ENCODE measurements at regions not wholly inside any gene's neighbourhood (a gene's known extent, or its start where the extent isn't known, plus 50 kb on each side); places are given as distances from the start of the nearest gene placed in this dataset.

DNA sequence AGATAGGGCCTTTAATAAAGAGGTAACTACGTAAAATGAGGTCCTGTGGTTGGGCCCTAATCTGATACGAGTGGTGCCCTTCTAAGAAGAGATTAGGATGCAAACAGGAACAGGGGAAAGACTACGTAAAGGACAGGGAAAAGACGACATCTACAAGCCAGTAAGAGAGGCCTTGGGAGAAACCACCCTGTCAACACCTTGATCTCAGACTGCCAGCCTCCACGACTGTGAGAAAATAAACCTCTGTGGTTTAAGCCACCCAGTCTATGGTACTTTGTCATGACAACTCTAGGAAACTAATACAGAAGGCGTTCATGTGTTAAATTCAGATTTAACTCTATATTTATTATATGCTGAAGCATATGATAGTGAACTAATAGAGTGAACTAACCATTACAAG lies 566.3 kb downstream of the UQCRFS1 start:
- Histone ChIP-seq H3K9me3 (no peaks in the 10 kb centered on the region), H3K27me3 (no peaks in the 10 kb centered on the region), H3K27ac (no peak overlapping the region), H3K36me3 (no peaks in the 10 kb centered on the region), H3K4me3 (no peak overlapping the region), H3K4me1 (no peaks in the 10 kb centered on the region)
- TF ChIP-seq, protein P1, sequence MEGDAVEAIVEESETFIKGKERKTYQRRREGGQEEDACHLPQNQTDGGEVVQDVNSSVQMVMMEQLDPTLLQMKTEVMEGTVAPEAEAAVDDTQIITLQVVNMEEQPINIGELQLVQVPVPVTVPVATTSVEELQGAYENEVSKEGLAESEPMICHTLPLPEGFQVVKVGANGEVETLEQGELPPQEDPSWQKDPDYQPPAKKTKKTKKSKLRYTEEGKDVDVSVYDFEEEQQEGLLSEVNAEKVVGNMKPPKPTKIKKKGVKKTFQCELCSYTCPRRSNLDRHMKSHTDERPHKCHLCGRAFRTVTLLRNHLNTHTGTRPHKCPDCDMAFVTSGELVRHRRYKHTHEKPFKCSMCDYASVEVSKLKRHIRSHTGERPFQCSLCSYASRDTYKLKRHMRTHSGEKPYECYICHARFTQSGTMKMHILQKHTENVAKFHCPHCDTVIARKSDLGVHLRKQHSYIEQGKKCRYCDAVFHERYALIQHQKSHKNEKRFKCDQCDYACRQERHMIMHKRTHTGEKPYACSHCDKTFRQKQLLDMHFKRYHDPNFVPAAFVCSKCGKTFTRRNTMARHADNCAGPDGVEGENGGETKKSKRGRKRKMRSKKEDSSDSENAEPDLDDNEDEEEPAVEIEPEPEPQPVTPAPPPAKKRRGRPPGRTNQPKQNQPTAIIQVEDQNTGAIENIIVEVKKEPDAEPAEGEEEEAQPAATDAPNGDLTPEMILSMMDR (IDR thresholded peaks at IDR 0.05): no peak
- DNase-seq: no peak
- ATAC-seq: no peak
- intact Hi-C loops (cut with DNase I): no loop called here

DNA sequence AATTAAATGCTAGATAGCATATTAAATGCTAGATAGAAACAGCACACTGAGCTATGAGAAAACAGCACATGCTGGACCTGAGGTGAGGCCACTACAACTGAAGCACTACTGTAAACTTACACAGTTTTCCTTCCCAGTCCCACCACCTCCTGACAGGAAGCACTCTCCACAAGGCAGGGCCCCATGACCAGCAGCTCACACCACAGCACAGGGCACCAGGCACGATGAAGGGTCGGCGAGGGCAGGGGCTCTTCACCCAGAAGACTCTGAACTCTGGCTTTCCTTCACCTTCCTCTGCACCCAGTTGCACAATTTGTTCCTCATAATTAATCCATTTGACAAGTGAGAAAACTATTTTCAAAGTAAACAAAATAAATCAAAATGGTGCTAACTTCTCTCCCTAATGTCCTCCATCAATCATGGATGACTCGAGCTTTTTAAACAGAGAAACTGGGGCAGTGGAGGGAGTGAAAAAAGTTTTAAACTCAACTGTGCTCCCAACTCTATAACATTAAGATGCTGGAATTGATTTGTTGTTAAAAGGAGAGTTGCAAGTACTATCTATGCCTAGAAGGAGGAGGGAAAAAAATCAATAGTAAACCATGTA lies 568.7 kb downstream of the UQCRFS1 start:
- Histone ChIP-seq H3K27ac (no peak overlapping the region), H3K4me3 (no peak overlapping the region), H3K27me3 (no peaks in the 10 kb centered on the region), H3K36me3 (no peaks in the 10 kb centered on the region), H3K4me1 (no peaks in the 10 kb centered on the region), H3K9me3 (no peaks in the 10 kb centered on the region)
- ATAC-seq: no peak
- intact Hi-C loops (cut with DNase I): no loop called here
- no peak for DNase-seq
- TF ChIP-seq, protein P1 (IDR thresholded peaks at IDR 0.05): no peak

DNA sequence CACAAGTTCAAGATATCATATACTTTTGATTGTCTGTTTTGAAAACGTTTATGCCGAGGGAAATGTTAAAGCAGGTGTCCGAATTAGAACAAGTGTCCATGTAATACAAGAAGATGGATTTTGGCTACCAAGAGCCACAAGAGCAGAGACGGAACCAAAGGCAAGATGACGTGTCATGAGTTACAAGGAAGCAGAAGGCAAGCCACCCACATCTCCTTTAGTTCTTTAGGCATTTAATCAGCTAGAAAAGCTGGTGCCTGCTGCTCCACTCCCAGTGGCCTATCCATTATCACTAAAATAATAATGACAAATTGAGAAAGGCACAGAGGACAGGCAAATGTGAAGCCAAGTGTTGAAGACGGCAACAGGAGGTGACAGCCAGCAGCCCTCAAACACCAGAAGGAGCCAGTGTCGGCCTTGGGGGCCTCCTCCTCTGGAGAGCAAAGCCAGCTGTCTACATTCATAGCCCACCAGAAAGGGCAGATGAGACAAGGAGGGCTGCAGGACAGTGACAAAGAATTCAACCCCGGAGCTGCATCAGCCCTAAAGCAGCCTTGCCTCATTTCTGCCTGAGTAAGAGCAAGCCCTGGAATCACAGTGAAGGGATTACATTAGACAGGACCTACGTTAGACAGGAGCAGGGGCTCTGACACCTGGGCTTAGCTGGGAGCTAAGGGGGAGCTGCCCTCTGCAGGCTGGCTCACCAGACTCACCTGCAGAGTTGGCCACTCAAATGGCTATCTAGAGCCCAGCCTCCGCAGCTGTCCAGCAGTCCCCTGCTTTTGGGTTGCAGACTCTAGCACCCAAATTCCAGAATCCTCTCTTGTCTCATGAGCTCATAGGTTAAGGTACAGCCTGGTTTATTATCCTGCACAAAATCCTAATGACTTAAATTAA lies 569.9 kb downstream of the UQCRFS1 start:
- H3K36me3 ChIP-seq: no peaks in the 10 kb centered on the region
- no peaks in the 10 kb centered on the region for H3K9me3 ChIP-seq
- intact Hi-C loops (cut with DNase I): no loop called here
- no peaks in the 10 kb centered on the region for H3K4me1 ChIP-seq
- DNase-seq (no peak), ATAC-seq (no peak)
- TF ChIP-seq, protein P1 (IDR thresholded peaks at IDR 0.05): no peak
- no peak overlapping the region for H3K4me3 ChIP-seq
- H3K27me3 ChIP-seq: no peaks in the 10 kb centered on the region
- no peak overlapping the region for H3K27ac ChIP-seq

DNA sequence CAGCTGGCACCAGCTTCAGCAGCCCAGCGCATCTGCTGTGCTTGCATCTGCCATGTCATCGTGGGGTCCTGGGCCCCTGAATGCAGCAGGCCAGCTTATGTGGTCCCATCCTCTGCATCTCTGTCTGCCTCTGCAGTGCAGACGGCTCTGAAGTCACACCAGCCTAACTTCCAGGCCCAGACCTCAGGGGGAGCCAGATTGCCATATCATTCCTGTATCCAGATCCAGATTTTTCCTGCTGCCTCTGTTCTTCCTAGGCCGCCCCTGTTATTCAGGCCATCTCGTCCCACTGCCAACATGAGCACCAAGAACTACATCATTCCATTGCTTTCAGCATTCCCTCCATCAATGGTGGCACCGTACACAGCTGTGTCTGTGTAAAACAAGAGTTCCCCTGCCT lies 571.6 kb downstream of the UQCRFS1 start:
- DNase-seq: no peak

GRCh38 chr19:28640506-28640905 lies 572.4 kb downstream of the UQCRFS1 start:
- intact Hi-C loops (cut with DNase I): no loop called here
- Histone ChIP-seq H3K27ac (no peak overlapping the region), H3K9me3 (no peaks in the 10 kb centered on the region), H3K36me3 (no peaks in the 10 kb centered on the region), H3K4me1 (no peaks in the 10 kb centered on the region), H3K27me3 (no peaks in the 10 kb centered on the region), H3K4me3 (no peak overlapping the region)
- no peak for DNase-seq
- TF ChIP-seq, protein P1 (IDR thresholded peaks at IDR 0.05): no peak
- no peak for ATAC-seq

More for the DNA sequence above, 571.6 kb downstream of the UQCRFS1 start:
- no peaks in the 10 kb centered on the region for H3K4me1 ChIP-seq
- H3K27me3 ChIP-seq: no peaks in the 10 kb centered on the region
- no peak for ATAC-seq
- no peaks in the 10 kb centered on the region for H3K9me3 ChIP-seq
- no peak overlapping the region for H3K4me3 ChIP-seq
- TF ChIP-seq, protein P1 (IDR thresholded peaks at IDR 0.05): no peak
- no peak overlapping the region for H3K27ac ChIP-seq
- H3K36me3 ChIP-seq: no peaks in the 10 kb centered on the region
- intact Hi-C loops (cut with DNase I): no loop called here

All from upper lobe of right lung (tissue), 1 donor.